Mucosa of rectum (tissue), 2 donors: ENCODE measurements at regions not wholly inside any gene's neighbourhood (a gene's known extent, or its start where the extent isn't known, plus 50 kb on each side); places are given as distances from the start of the nearest gene placed in this dataset.

ENCODE experiments used
- H3K27ac ChIP-seq, 2 donors: one replicate each; pipeline ENCODE4 v1.7.0; 2013; ENCODE audit warnings: inconsistent platforms in 2 of 2, low read depth in 2 of 2, low read length in 2 of 2
- H3K27me3 ChIP-seq, 2 donors: one replicate each; pipeline ENCODE4 v1.7.0; 2013; ENCODE audit warnings: low read length in 2 of 2; ENCODE audit not compliant: control insufficient read depth in 2 of 2, insufficient read depth in 2 of 2
- H3K36me3 ChIP-seq, 2 donors: one replicate each; pipeline ENCODE4 v1.7.0; 2013; ENCODE audit warnings: low read length in 2 of 2; ENCODE audit not compliant: control insufficient read depth in 2 of 2, insufficient read depth in 2 of 2
- H3K4me1 ChIP-seq, 2 donors: one replicate each; pipeline ENCODE4 v1.7.0; 2013; ENCODE audit warnings: low read length in 2 of 2, mild to moderate bottlenecking in 1 of 2; ENCODE audit not compliant: control insufficient read depth in 2 of 2, insufficient read depth in 2 of 2
- H3K4me3 ChIP-seq, 2 donors: one replicate each; pipeline ENCODE4 v1.7.0; 2013; ENCODE audit warnings: low read length in 2 of 2
- H3K9ac ChIP-seq, 2 donors: one replicate each; pipeline ENCODE4 v1.7.0; 2013; ENCODE audit warnings: low read length in 2 of 2, low read depth in 1 of 2, mild to moderate bottlenecking in 1 of 2
- H3K9me3 ChIP-seq, 2 donors: one replicate each; pipeline ENCODE4 v1.7.0; 2013; ENCODE audit warnings: low read length in 2 of 2; ENCODE audit not compliant: control insufficient read depth in 2 of 2
- donor health status: healthy.
- donor health status: Normal muscosa, but diverticular disease.

GRCh38 chr15:31870328-31871165 is 159.8 kb upstream of the CHRNA7 start, which contains the start of gene OTUD7A:
Gene OTUD7A, minus strand, starts transcription at chr15:31870673.
- no peaks in the 10 kb centered on the region for H3K36me3 ChIP-seq
- H3K9me3 ChIP-seq: no peaks in the 10 kb centered on the region
- H3K4me1 ChIP-seq: peaks cover 10 to 11% of the 10 kb centered on the region in 2 donors
- peak within 1 kb of the TSS; percentile 78 to 89 for H3K4me3 ChIP-seq
- H3K9ac ChIP-seq: peak within 1 kb of the TSS; percentile 80 to 84
- no peaks in the 10 kb centered on the region for H3K27me3 ChIP-seq
- H3K27ac ChIP-seq: peak within 1 kb of the TSS; percentile 76 to 81

- Histone ChIP-seq H3K27me3 (no peaks in the 10 kb centered on the region), H3K9ac (peak overlapping the region; percentile 80 to 84), H3K36me3 (no peaks in the 10 kb centered on the region), H3K4me1 (peaks cover 10 to 11% of the 10 kb centered on the region in 2 donors), H3K27ac (peak overlapping the region; percentile 76 to 81), H3K4me3 (peak overlapping the region; percentile 78 to 89), H3K9me3 (no peaks in the 10 kb centered on the region)
Observed at GRCh38 chr15:31871166-31871886, 159.0 kb upstream of the CHRNA7 start.

GRCh38 chr15:31871887-31872281 is 158.4 kb upstream of the CHRNA7 start:
- Histone ChIP-seq H3K27ac (no peak overlapping the region), H3K4me1 (peaks cover 10 to 11% of the 10 kb centered on the region in 2 donors), H3K9me3 (no peaks in the 10 kb centered on the region), H3K27me3 (no peaks in the 10 kb centered on the region), H3K36me3 (no peaks in the 10 kb centered on the region), H3K4me3 (no peak overlapping the region), H3K9ac (no peak overlapping the region)

- Histone ChIP-seq H3K27ac (no peak overlapping the region), H3K9me3 (no peaks in the 10 kb centered on the region), H3K36me3 (no peaks in the 10 kb centered on the region), H3K9ac (no peak overlapping the region), H3K4me1 (no peaks in the 10 kb centered on the region), H3K4me3 (no peak overlapping the region), H3K27me3 (no peaks in the 10 kb centered on the region)
Observed at GRCh38 chr15:31887246-31887645, 143.1 kb upstream of the CHRNA7 start.

- Histone ChIP-seq H3K4me1 (no peaks in the 10 kb centered on the region), H3K27ac (no peak overlapping the region), H3K9me3 (no peaks in the 10 kb centered on the region), H3K9ac (no peak overlapping the region), H3K36me3 (no peaks in the 10 kb centered on the region), H3K4me3 (no peak overlapping the region), H3K27me3 (no peaks in the 10 kb centered on the region)
Observed at GRCh38 chr15:31892513-31892912, 137.8 kb upstream of the CHRNA7 start.

- no peak overlapping the region for H3K4me3 ChIP-seq
- no peak overlapping the region for H3K27ac ChIP-seq
- H3K36me3 ChIP-seq: no peaks in the 10 kb centered on the region
- H3K9ac ChIP-seq: no peak overlapping the region
- H3K27me3 ChIP-seq: no peaks in the 10 kb centered on the region
- no peaks in the 10 kb centered on the region for H3K9me3 ChIP-seq
- no peaks in the 10 kb centered on the region for H3K4me1 ChIP-seq
Observed at GRCh38 chr15:31893780-31894179, 136.5 kb upstream of the CHRNA7 start.

DNA sequence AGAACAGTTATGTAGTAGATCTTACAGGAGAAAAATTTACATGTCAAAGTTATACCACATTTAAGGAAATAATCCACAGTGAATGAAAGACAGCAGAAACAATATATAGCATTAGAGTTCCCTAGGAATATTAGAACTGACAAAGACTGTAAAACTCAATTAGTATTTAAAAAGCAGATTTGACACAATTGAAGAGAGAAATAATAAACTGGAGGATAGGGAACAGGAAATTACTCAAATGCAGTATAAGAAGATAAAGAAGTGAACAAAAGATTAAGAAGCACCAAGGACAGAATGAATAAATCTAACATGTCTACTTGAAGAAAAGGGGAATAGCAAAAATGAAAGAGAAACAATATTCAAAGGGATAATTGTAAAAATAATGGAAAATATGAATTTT is 132.6 kb upstream of the CHRNA7 start:
- Histone ChIP-seq H3K4me3 (no peak overlapping the region), H3K27me3 (no peaks in the 10 kb centered on the region), H3K4me1 (no peaks in the 10 kb centered on the region), H3K9me3 (no peaks in the 10 kb centered on the region), H3K36me3 (no peaks in the 10 kb centered on the region), H3K27ac (no peak overlapping the region), H3K9ac (no peak overlapping the region)

DNA sequence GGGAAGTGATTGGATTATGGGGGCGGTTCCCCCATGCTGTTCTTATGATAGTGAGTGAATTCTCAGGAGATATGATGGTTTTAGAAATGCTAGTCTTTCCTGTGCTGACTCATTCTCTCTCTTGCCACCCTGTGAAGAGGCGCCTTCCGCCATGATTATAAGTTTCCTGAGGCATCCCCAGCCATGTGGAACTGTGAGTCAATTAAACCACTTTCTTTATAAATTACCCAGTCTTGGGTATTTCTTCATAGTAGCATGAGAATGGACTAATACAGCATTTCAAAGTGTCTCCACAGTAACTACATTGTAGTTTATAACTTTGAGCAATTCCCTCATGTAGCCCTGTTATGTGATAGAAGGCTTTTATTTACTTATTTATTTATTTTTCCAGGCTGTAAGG is 128.8 kb upstream of the CHRNA7 start:
- Histone ChIP-seq H3K4me3 (no peak overlapping the region), H3K36me3 (no peaks in the 10 kb centered on the region), H3K4me1 (peaks cover 0 to 6% of the 10 kb centered on the region in 2 donors), H3K27ac (no peak overlapping the region), H3K9ac (no peak overlapping the region), H3K27me3 (no peaks in the 10 kb centered on the region), H3K9me3 (no peaks in the 10 kb centered on the region)

DNA sequence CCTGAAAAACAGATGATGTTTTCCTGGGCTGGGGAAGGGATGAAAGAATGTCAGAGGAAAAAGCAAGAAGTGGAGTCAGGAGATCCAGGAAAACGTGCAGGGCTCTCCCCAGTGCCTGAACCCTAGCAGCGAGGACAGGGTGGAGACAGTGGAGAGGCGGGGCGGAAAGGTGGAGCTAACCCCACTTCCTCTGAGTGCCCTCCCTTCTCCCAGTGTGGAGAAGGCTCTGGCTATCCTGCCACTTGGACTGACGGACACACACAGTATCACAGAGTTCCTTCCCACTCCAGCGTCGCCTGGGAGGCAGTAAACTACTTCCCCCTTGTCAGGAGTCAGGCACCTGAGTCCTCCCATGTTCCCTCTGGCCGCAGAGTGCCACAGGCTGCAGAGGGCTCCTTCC is 125.3 kb upstream of the CHRNA7 start:
- H3K9ac ChIP-seq: peak overlapping the region; percentile 32 to 58
- peak overlapping the region; percentile 44 to 59 for H3K4me3 ChIP-seq
- peak overlapping the region; percentile 82 to 86 for H3K27ac ChIP-seq
- peaks cover 0 to 6% of the 10 kb centered on the region in 2 donors for H3K4me1 ChIP-seq
- no peaks in the 10 kb centered on the region for H3K9me3 ChIP-seq
- H3K36me3 ChIP-seq: no peaks in the 10 kb centered on the region
- H3K27me3 ChIP-seq: no peaks in the 10 kb centered on the region

GRCh38 chr15:31925541-31925940 is 104.8 kb upstream of the CHRNA7 start:
- peak overlapping the region; percentile 90 to 92 for H3K27ac ChIP-seq
- no peaks in the 10 kb centered on the region for H3K27me3 ChIP-seq
- H3K36me3 ChIP-seq: no peaks in the 10 kb centered on the region
- peak overlapping the region; percentile 43 to 68 for H3K9ac ChIP-seq
- H3K4me1 ChIP-seq: peaks cover 0 to 11% of the 10 kb centered on the region in 2 donors
- peak overlapping the region; percentile 61 to 66 for H3K4me3 ChIP-seq
- H3K9me3 ChIP-seq: no peaks in the 10 kb centered on the region
